Ovary (tissue), 3 donors: ENCODE measurements at regions not wholly inside any gene's neighbourhood (a gene's known extent, or its start where the extent isn't known, plus 50 kb on each side); places are given as distances from the start of the nearest gene placed in this dataset.

ENCODE experiments used
- EP300 ChIP-seq: sonication (generic); formaldehyde crosslinking; IDR thresholded peaks from one replicate; pipeline ENCODE4 v1.6.1; 2017; ENCODE audit warnings: antibody characterized with exemption
- TF ChIP-seq, protein P1 (sequence below), 3 donors: fragments of 450-650 bp in 2 of 3; fragments of 200-600 bp in 1 of 3; IDR thresholded peaks; one replicate each; pipeline versions ENCODE4 v1.5.1 to v1.8.0; 2016 to 2022; ENCODE audit warnings: antibody characterized with exemption in 3 of 3, mild to moderate bottlenecking in 1 of 3
- donor health status: DM: no; HTN: no; CAD: no.

GRCh38 chr6:25217829-25218228 is 61.3 kb upstream of the CARMIL1 start:
- TF ChIP-seq, protein P1, sequence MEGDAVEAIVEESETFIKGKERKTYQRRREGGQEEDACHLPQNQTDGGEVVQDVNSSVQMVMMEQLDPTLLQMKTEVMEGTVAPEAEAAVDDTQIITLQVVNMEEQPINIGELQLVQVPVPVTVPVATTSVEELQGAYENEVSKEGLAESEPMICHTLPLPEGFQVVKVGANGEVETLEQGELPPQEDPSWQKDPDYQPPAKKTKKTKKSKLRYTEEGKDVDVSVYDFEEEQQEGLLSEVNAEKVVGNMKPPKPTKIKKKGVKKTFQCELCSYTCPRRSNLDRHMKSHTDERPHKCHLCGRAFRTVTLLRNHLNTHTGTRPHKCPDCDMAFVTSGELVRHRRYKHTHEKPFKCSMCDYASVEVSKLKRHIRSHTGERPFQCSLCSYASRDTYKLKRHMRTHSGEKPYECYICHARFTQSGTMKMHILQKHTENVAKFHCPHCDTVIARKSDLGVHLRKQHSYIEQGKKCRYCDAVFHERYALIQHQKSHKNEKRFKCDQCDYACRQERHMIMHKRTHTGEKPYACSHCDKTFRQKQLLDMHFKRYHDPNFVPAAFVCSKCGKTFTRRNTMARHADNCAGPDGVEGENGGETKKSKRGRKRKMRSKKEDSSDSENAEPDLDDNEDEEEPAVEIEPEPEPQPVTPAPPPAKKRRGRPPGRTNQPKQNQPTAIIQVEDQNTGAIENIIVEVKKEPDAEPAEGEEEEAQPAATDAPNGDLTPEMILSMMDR (IDR thresholded peaks at IDR 0.05) = no peak
- TF ChIP-seq EP300 = no peak
